IPS-15b (cell line): ENCODE measurements at regions not wholly inside any gene's neighbourhood (a gene's known extent, or its start where the extent isn't known, plus 50 kb on each side); places are given as distances from the start of the nearest gene placed in this dataset.
"Not testable (repeated sequence)": the region's sequence is repeated elsewhere in the genome, so short reads cannot be mapped to it uniquely, and the experiment has no call there.

Experiments
- H3K27me3 ChIP-seq: one replicate; pipeline ENCODE4 v1.6.1; 2013; ENCODE audit warnings: low read length; ENCODE audit not compliant: control insufficient read depth, insufficient read depth
- H3K36me3 ChIP-seq: one replicate; pipeline ENCODE4 v1.6.1; 2013; ENCODE audit warnings: low read length; ENCODE audit not compliant: control insufficient read depth, insufficient read depth
- H3K4me1 ChIP-seq: one replicate; pipeline ENCODE4 v1.6.1; 2013; ENCODE audit warnings: mild to moderate bottlenecking, low read length; ENCODE audit not compliant: control insufficient read depth, insufficient read depth
- H3K4me3 ChIP-seq: one replicate; pipeline ENCODE4 v1.5.1; 2013; ENCODE audit warnings: low read depth, low read length
- H3K9ac ChIP-seq: one replicate; pipeline ENCODE4 v1.6.1; 2013; ENCODE audit warnings: low read depth, mild to moderate bottlenecking, low read length
- H3K9me3 ChIP-seq: one replicate; pipeline ENCODE4 v1.6.1; 2013; ENCODE audit warnings: mild to moderate bottlenecking, low read length; ENCODE audit not compliant: control insufficient read depth, insufficient read depth

GRCh38 chr3:144865948-144866347 is 894.3 kb downstream of the DIPK2A start:
- Histone ChIP-seq H3K9ac (no peak overlapping the region), H3K36me3 (no peaks in the 10 kb centered on the region), H3K4me1 (no peaks in the 10 kb centered on the region), H3K9me3 (no peaks in the 10 kb centered on the region), H3K4me3 (no peak overlapping the region), H3K27me3 (no peaks in the 10 kb centered on the region)

- H3K9ac ChIP-seq: no peak overlapping the region
- H3K4me1 ChIP-seq: no peaks in the 10 kb centered on the region
- no peak overlapping the region for H3K4me3 ChIP-seq
- H3K36me3 ChIP-seq: no peaks in the 10 kb centered on the region
- H3K27me3 ChIP-seq: no peaks in the 10 kb centered on the region
- no peaks in the 10 kb centered on the region for H3K9me3 ChIP-seq
Observed at GRCh38 chr3:144866476-144866875, 894.9 kb downstream of the DIPK2A start.

DNA sequence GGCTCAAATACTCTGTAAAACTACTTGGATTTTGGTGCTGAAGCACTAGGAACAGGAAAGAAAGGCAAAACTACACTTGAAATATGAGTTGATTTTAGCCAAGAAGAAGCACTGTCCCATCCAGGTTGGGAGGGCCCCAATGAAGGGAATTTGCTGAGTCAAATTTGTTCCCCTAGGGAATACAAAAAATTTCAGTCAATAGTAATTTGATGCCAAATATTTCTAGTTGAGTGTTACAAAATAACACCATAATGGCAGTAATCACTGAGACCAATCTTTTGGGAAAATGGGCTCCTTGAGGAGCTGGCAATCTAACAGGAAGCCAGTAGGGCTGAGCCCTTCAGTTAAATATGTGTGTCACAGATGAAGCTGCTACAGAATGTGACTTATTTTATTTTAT is 896.9 kb downstream of the DIPK2A start:
- Histone ChIP-seq H3K4me1 (no peaks in the 10 kb centered on the region), H3K4me3 (no peak overlapping the region), H3K9ac (no peak overlapping the region), H3K9me3 (no peaks in the 10 kb centered on the region), H3K36me3 (no peaks in the 10 kb centered on the region), H3K27me3 (no peaks in the 10 kb centered on the region)

GRCh38 chr3:144873066-144873465 is 901.4 kb downstream of the DIPK2A start:
- no peaks in the 10 kb centered on the region for H3K27me3 ChIP-seq
- H3K36me3 ChIP-seq: no peaks in the 10 kb centered on the region
- H3K9me3 ChIP-seq: no peaks in the 10 kb centered on the region
- no peaks in the 10 kb centered on the region for H3K4me1 ChIP-seq
- H3K9ac ChIP-seq: no peak overlapping the region
- H3K4me3 ChIP-seq: no peak overlapping the region

DNA sequence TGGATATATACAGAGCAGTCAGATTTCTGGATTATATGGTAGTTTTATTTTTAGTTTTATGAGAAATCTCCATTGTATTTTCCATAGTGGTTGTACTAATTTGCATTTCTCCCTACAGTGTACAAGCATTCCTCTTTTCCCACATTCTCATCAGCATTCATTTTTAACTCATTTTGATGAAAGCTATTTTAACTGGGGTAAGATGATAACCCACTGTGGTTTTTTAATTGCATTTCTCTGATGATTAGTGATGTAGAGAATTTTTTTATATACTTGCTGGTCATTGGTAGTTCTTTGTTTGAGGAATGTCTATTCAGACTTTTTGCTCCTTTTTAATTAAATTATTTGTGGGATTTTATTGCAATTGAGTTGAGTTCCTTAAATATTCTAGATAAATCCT is 903.6 kb downstream of the DIPK2A start:
- Histone ChIP-seq H3K4me3 (no peak overlapping the region), H3K36me3 (no peaks in the 10 kb centered on the region), H3K4me1 (no peaks in the 10 kb centered on the region), H3K27me3 (no peaks in the 10 kb centered on the region), H3K9ac (no peak overlapping the region), H3K9me3 (no peaks in the 10 kb centered on the region)

- no peaks in the 10 kb centered on the region for H3K4me1 ChIP-seq
- H3K9me3 ChIP-seq: no peaks in the 10 kb centered on the region
- H3K4me3 ChIP-seq: no peak overlapping the region
- no peaks in the 10 kb centered on the region for H3K27me3 ChIP-seq
- no peaks in the 10 kb centered on the region for H3K36me3 ChIP-seq
- no peak overlapping the region for H3K9ac ChIP-seq
Observed at GRCh38 chr3:144877356-144877755, 905.7 kb downstream of the DIPK2A start.

DNA sequence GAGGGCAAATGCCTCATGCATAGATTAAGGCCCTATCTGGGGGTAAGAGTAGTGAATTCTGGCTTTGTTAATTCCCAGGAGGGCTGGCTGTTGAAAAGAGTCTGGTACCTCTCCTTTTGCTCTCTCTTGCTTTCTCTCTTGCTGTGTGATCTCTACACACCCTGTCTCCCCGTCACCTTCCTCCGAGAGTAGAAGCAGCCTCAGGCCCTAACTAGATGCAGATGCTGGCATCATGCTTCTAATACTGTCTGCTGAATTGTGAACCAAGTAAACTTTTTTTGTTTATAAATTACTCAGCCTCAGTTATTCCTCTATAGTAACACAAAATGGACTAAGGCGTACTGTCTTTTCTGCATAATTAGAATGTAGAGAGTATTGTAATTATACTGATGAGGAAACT is 908.1 kb downstream of the DIPK2A start:
- Histone ChIP-seq H3K9me3 (no peaks in the 10 kb centered on the region), H3K9ac (no peak overlapping the region), H3K36me3 (no peaks in the 10 kb centered on the region), H3K4me3 (no peak overlapping the region), H3K4me1 (no peaks in the 10 kb centered on the region), H3K27me3 (no peaks in the 10 kb centered on the region)

GRCh38 chr3:144893980-144894379 is 922.4 kb downstream of the DIPK2A start:
- Histone ChIP-seq H3K36me3 (no peaks in the 10 kb centered on the region), H3K9ac (no peak overlapping the region), H3K4me3 (no peak overlapping the region), H3K9me3 (no peaks in the 10 kb centered on the region), H3K27me3 (no peaks in the 10 kb centered on the region), H3K4me1 (no peaks in the 10 kb centered on the region)

DNA sequence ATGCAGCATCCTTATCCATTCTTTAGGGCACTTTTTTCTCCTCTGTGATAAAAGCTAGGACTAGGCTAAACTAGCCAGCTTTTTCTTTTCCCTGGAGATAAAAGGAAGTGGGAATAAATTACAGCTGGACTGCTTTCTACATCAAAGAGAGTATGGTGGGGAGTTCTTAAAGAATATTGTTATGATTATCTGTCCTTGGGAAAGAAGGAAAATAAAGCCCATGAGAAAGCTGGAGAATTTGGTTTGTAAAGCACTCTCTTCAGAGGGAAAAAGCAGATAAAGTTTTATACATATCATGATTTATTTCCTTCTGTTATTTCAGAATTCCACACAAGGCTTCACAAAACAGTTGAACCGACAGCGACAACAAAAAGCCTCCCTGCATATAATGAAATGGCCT is 923.0 kb downstream of the DIPK2A start:
- H3K9ac ChIP-seq: no peak overlapping the region
- H3K4me1 ChIP-seq: no peaks in the 10 kb centered on the region
- no peaks in the 10 kb centered on the region for H3K9me3 ChIP-seq
- H3K27me3 ChIP-seq: no peaks in the 10 kb centered on the region
- no peaks in the 10 kb centered on the region for H3K36me3 ChIP-seq
- H3K4me3 ChIP-seq: no peak overlapping the region

- no peaks in the 10 kb centered on the region for H3K9me3 ChIP-seq
- H3K27me3 ChIP-seq: no peaks in the 10 kb centered on the region
- H3K9ac ChIP-seq: no peak overlapping the region
- no peaks in the 10 kb centered on the region for H3K4me1 ChIP-seq
- no peaks in the 10 kb centered on the region for H3K36me3 ChIP-seq
- no peak overlapping the region for H3K4me3 ChIP-seq
Observed at GRCh38 chr3:144900366-144900765, 928.7 kb downstream of the DIPK2A start.

GRCh38 chr3:144907581-144907980 is 936.0 kb downstream of the DIPK2A start:
- H3K9ac ChIP-seq, H3K27me3 ChIP-seq, H3K4me1 ChIP-seq, H3K4me3 ChIP-seq, H3K9me3 ChIP-seq, H3K36me3 ChIP-seq: not testable (repeated sequence)

DNA sequence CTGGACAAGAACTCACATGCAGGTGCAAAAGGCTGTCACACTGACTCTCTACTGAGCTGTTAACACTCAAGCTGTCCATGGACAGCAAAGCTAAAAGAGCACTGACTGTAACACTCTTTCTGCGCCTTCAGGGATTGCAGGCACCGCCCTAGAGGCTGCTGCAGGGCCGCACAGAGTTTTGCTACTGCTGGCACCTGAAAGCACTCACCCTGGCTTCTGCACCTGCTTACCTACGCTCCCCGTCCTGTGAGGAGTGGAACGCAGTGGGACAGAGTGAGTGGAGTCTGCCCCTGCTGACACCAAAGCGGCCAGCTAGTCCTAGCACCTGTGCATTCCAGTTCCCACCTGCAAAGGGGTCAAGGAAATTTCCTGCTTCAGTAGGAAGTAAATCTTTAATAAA is 941.3 kb downstream of the DIPK2A start:
- H3K9me3 ChIP-seq: no peaks in the 10 kb centered on the region
- H3K4me1 ChIP-seq: no peaks in the 10 kb centered on the region
- no peak overlapping the region for H3K4me3 ChIP-seq
- no peak overlapping the region for H3K9ac ChIP-seq
- no peaks in the 10 kb centered on the region for H3K36me3 ChIP-seq
- no peaks in the 10 kb centered on the region for H3K27me3 ChIP-seq

DNA sequence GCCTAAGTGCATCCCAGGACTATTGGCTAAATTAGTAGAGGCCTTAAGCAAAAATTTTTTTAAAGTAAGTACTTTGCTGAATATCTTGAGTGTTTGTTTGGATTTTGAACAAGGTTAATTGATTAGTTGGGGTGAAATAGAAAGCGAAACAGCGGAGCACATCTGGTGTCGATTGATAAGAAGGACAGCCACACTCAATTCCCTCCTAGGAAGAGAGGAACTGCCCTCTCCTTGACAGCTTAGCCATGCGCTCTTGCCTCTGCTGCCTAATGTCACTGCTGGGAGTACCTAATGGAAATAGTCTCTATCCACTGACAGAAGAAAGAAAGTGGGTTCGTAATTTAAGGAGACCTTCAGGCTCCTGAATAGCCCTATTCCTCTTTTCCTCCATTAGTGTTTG is 943.6 kb downstream of the DIPK2A start:
- Histone ChIP-seq H3K36me3 (no peaks in the 10 kb centered on the region), H3K9me3 (no peaks in the 10 kb centered on the region), H3K4me3 (no peak overlapping the region), H3K27me3 (no peaks in the 10 kb centered on the region), H3K4me1 (no peaks in the 10 kb centered on the region), H3K9ac (no peak overlapping the region)
